ENCODE measurements at regions not wholly inside any gene's neighbourhood (a gene's known extent, or its start where the extent isn't known, plus 50 kb on each side); places are given as distances from the start of the nearest gene placed in this dataset.

DNA sequence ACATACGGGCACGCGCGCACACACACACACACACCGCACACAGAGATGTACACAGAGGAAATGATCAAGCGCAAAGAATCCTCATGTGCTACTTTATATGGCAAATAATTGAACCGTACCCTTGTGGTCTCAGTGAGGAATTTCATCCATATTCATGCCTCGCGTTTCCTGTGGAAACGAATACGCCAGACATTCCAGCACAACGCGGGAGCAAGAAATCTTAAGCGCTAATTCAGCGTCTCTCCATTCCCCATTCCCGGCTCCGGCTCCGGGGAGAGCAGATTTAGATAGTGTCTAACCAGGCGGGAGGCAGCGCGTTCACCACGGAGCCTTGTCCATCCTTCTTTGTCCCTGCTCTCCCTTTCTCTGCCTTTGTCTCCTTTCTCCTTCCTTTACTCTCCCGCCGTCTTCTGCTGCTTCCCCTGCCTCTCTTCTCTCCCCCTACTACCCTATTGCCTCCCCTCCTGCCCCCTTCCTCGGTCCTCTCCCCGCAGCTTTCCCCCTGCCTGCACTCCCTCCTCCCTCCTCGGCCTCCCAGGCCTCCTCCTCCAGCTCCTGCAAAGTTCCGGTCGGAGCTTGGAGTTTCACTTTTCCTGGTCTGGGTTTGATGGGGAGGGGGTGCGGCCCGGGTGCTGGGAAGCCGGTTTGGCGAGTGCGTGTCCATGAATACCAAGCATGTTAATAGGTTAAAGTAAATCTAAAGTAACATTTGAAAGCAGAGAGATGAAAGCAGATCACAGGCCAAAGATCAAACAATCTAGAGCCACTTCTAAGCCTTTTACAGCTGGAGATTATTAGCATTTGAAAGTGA lies 579.3 kb downstream of the BUD13 start:
- H3K27me3 ChIP-seq (ENCODE audit: control insufficient read depth, insufficient read depth, low read length) = peaks cover 29% of the 10 kb centered on the region
- peak; percentile 70 for ATAC-seq
- H3K9me3 ChIP-seq (ENCODE audit: control insufficient read depth, insufficient read depth, low read depth, low read length) = no peaks in the 10 kb centered on the region
- H3K4me1 ChIP-seq (ENCODE audit: control insufficient read depth, insufficient read depth, low read length) = no peaks in the 10 kb centered on the region
- intact Hi-C loops (cut with micrococcal nuclease; ENCODE audit: unreplicated experiment) = no loop called here
- ChIA-PET CTCF (no interaction called here), POLR2A (no interaction called here)
- H3K27ac ChIP-seq (ENCODE audit: low read length) = no peak overlapping the region
- peak overlapping the region; percentile 23 to 41 for H3K4me3 ChIP-seq (ENCODE audit: low read depth in 2 of 2, low read length in 2 of 2)
- in situ Hi-C loops (cut with HindIII; ENCODE audit: low pct_unique_long_range_greater_than_20kb, low sequenced_read_pairs) = no loop called here
- H3K36me3 ChIP-seq (ENCODE audit: control insufficient read depth, insufficient read depth, low read length) = no peaks in the 10 kb centered on the region
- no TSS peak for BruUV-seq (replicated peaks)
- DNase-seq (ENCODE audit: low read depth, low spot score) = no peak
- TF ChIP-seq TCF7L2 (IDR thresholded peaks at IDR 0.05; ENCODE audit: low read depth, low read length) = no peak
- TF ChIP-seq, protein P1, sequence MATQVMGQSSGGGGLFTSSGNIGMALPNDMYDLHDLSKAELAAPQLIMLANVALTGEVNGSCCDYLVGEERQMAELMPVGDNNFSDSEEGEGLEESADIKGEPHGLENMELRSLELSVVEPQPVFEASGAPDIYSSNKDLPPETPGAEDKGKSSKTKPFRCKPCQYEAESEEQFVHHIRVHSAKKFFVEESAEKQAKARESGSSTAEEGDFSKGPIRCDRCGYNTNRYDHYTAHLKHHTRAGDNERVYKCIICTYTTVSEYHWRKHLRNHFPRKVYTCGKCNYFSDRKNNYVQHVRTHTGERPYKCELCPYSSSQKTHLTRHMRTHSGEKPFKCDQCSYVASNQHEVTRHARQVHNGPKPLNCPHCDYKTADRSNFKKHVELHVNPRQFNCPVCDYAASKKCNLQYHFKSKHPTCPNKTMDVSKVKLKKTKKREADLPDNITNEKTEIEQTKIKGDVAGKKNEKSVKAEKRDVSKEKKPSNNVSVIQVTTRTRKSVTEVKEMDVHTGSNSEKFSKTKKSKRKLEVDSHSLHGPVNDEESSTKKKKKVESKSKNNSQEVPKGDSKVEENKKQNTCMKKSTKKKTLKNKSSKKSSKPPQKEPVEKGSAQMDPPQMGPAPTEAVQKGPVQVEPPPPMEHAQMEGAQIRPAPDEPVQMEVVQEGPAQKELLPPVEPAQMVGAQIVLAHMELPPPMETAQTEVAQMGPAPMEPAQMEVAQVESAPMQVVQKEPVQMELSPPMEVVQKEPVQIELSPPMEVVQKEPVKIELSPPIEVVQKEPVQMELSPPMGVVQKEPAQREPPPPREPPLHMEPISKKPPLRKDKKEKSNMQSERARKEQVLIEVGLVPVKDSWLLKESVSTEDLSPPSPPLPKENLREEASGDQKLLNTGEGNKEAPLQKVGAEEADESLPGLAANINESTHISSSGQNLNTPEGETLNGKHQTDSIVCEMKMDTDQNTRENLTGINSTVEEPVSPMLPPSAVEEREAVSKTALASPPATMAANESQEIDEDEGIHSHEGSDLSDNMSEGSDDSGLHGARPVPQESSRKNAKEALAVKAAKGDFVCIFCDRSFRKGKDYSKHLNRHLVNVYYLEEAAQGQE (IDR thresholded peaks at IDR 0.05; ENCODE audit: insufficient read depth in 1 of 2, low read depth in 2 of 2, low read length in 1 of 2) = no peak
- TF ChIP-seq, protein P2, sequence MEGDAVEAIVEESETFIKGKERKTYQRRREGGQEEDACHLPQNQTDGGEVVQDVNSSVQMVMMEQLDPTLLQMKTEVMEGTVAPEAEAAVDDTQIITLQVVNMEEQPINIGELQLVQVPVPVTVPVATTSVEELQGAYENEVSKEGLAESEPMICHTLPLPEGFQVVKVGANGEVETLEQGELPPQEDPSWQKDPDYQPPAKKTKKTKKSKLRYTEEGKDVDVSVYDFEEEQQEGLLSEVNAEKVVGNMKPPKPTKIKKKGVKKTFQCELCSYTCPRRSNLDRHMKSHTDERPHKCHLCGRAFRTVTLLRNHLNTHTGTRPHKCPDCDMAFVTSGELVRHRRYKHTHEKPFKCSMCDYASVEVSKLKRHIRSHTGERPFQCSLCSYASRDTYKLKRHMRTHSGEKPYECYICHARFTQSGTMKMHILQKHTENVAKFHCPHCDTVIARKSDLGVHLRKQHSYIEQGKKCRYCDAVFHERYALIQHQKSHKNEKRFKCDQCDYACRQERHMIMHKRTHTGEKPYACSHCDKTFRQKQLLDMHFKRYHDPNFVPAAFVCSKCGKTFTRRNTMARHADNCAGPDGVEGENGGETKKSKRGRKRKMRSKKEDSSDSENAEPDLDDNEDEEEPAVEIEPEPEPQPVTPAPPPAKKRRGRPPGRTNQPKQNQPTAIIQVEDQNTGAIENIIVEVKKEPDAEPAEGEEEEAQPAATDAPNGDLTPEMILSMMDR (IDR thresholded peaks at IDR 0.05) = no peak
- no peak for TF ChIP-seq POLR2AphosphoS5 (IDR thresholded peaks at IDR 0.05; ENCODE audit: low read depth, low read length)
- no peak for TF ChIP-seq SIN3A (IDR thresholded peaks at IDR 0.05; ENCODE audit: borderline replicate concordance, insufficient read depth, low read depth, low read length)

DNA sequence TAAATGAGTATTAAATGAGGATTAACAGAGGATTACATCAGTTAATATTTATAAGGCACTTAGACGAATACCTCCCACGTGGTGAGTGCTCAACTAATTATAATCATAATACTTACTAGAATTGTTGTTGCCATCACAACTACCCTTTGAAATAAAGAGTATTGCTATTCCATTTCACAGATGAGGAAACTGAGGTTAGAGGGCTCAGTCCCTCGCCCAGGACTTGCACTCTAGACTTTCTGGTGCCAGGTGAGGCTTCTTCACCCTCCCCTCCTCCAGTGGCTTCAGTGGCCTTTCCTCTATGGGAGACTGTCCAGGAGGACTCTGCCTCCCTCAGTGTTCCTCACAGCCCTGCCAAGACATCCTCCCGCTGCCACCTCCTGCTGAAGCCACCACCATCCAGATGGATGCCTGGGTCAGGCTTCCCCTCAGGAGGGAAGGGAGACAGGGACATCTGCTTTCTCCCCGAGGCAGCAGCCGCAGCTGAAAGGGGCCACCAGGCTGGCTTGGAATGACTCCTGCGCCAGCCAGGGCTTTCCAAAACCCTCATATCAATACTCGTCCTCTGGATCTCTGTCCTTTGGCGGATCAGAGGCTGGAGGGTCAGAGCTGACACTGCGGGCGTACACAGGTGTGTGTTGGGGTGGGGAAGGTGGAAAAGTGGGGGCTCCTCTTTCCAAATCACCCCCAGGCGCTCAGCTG lies 580.1 kb downstream of the BUD13 start:
- TF ChIP-seq TCF7L2 (IDR thresholded peaks at IDR 0.05; ENCODE audit: low read depth, low read length) (no peak), SIN3A (IDR thresholded peaks at IDR 0.05; ENCODE audit: borderline replicate concordance, insufficient read depth, low read depth, low read length) (no peak), POLR2AphosphoS5 (IDR thresholded peaks at IDR 0.05; ENCODE audit: low read depth, low read length) (no peak)
- TF ChIP-seq, protein P2 (IDR thresholded peaks at IDR 0.05) = no peak
- TF ChIP-seq, protein P1 (IDR thresholded peaks at IDR 0.05; ENCODE audit: insufficient read depth in 1 of 2, low read depth in 2 of 2, low read length in 1 of 2) = no peak
- Histone ChIP-seq H3K27ac (ENCODE audit: low read length) (no peak overlapping the region), H3K9me3 (ENCODE audit: control insufficient read depth, insufficient read depth, low read depth, low read length) (no peaks in the 10 kb centered on the region), H3K27me3 (ENCODE audit: control insufficient read depth, insufficient read depth, low read length) (peaks cover 29% of the 10 kb centered on the region), H3K36me3 (ENCODE audit: control insufficient read depth, insufficient read depth, low read length) (no peaks in the 10 kb centered on the region), H3K4me1 (ENCODE audit: control insufficient read depth, insufficient read depth, low read length) (no peaks in the 10 kb centered on the region), H3K4me3 (ENCODE audit: low read depth in 2 of 2, low read length in 2 of 2) (no peak overlapping the region)
- ChIA-PET POLR2A (no interaction called here), CTCF (no interaction called here)
- in situ Hi-C loops (cut with HindIII; ENCODE audit: low pct_unique_long_range_greater_than_20kb, low sequenced_read_pairs) = no loop called here
- ATAC-seq = no peak
- no TSS peak for BruUV-seq (replicated peaks)
- DNase-seq (ENCODE audit: low read depth, low spot score) = no peak
- intact Hi-C loops (cut with micrococcal nuclease; ENCODE audit: unreplicated experiment) = no loop called here
